ENCODE measurements at regions not wholly inside any gene's neighbourhood (a gene's known extent, or its start where the extent isn't known, plus 50 kb on each side); places are given as distances from the start of the nearest gene placed in this dataset.

GRCh38 chr4:24419181-24420034 lies 164.9 kb downstream of the DHX15 start:
- peak; percentile 82 for DNase-seq (ENCODE audit: low spot score)

- DNase-seq (ENCODE audit: low spot score), result no peak
Measured at GRCh38 chr4:24417206-24417605, 167.1 kb downstream of the DHX15 start.

GRCh38 chr4:24416293-24416692 lies 168.1 kb downstream of the DHX15 start:
- no peak for DNase-seq (ENCODE audit: low spot score)

- no peak for DNase-seq (ENCODE audit: low spot score)
Measured at GRCh38 chr4:24413311-24413784, 171.0 kb downstream of the DHX15 start.

GRCh38 chr4:24411806-24412205 lies 172.5 kb downstream of the DHX15 start:
- DNase-seq (ENCODE audit: low spot score), result no peak

- no peak for DNase-seq (ENCODE audit: low spot score)
Measured at GRCh38 chr4:24411299-24411698, 173.1 kb downstream of the DHX15 start.

- no peak for DNase-seq (ENCODE audit: low spot score)
Measured at GRCh38 chr4:24408640-24409039, 175.7 kb downstream of the DHX15 start.

- DNase-seq (ENCODE audit: low spot score), result no peak
Measured at GRCh38 chr4:24405926-24406325, 178.4 kb downstream of the DHX15 start.

GRCh38 chr4:24405341-24405740 lies 179.0 kb downstream of the DHX15 start:
- DNase-seq (ENCODE audit: low spot score), result no peak

- no peak for DNase-seq (ENCODE audit: low spot score)
Measured at GRCh38 chr4:24404281-24404680, 180.1 kb downstream of the DHX15 start.

GRCh38 chr4:24403265-24403664 lies 181.1 kb downstream of the DHX15 start:
- no peak for DNase-seq (ENCODE audit: low spot score)

GRCh38 chr4:24400537-24400936 lies 183.8 kb downstream of the DHX15 start:
- no peak for DNase-seq (ENCODE audit: low spot score)

GRCh38 chr4:24396988-24397387 lies 187.4 kb downstream of the DHX15 start:
- no peak for DNase-seq (ENCODE audit: low spot score)

GRCh38 chr4:24395937-24396336 lies 188.4 kb downstream of the DHX15 start:
- peak; percentile 9 for DNase-seq (ENCODE audit: low spot score)

- peak; percentile 92 for DNase-seq (ENCODE audit: low spot score)
Measured at GRCh38 chr4:24394041-24394440, 190.3 kb downstream of the DHX15 start.

- DNase-seq (ENCODE audit: low spot score), result no peak
Measured at GRCh38 chr4:24392613-24393012, 191.7 kb downstream of the DHX15 start.

GRCh38 chr4:24382381-24382780 lies 202.0 kb downstream of the DHX15 start:
- DNase-seq (ENCODE audit: low spot score), result peak; percentile 98

GRCh38 chr4:24380957-24381665 lies 203.2 kb downstream of the DHX15 start:
- peak; percentile 73 for DNase-seq (ENCODE audit: low spot score)

GRCh38 chr4:24373704-24374103 lies 210.7 kb downstream of the DHX15 start:
- no peak for DNase-seq (ENCODE audit: low spot score)

- no peak for DNase-seq (ENCODE audit: low spot score)
Measured at GRCh38 chr4:24372881-24373280, 211.5 kb downstream of the DHX15 start.

GRCh38 chr4:24372341-24372740 lies 212.0 kb downstream of the DHX15 start:
- no peak for DNase-seq (ENCODE audit: low spot score)

- no peak for DNase-seq (ENCODE audit: low spot score)
Measured at GRCh38 chr4:24370421-24370820, 213.9 kb downstream of the DHX15 start.

- DNase-seq (ENCODE audit: low spot score), result no peak
Measured at GRCh38 chr4:24369507-24370029, 214.8 kb downstream of the DHX15 start.
